KMS-11 (cell line): ENCODE measurements at regions not wholly inside any gene's neighbourhood (a gene's known extent, or its start where the extent isn't known, plus 50 kb on each side); places are given as distances from the start of the nearest gene placed in this dataset.

Experiments used
- H2AFZ ChIP-seq: fragments of 200-600 bp; sonication (generic); 2 replicates; pipeline ENCODE4 v1.6.1; 2016; ENCODE audit warnings: antibody characterized with exemption, mixed run types, low read depth
- H3K27ac ChIP-seq: fragments of 200-600 bp; sonication (generic); 2 replicates; pipeline ENCODE4 v1.6.1; 2016; ENCODE audit warnings: mild to moderate bottlenecking, mixed run types
- H3K27me3 ChIP-seq: fragments of 200-600 bp; sonication (generic); 2 replicates; pipeline ENCODE4 v1.6.1; 2017; ENCODE audit warnings: mild to moderate bottlenecking, low read depth, mixed run types, moderate library complexity; ENCODE audit not compliant: insufficient read depth
- H3K36me3 ChIP-seq: fragments of 200-600 bp; sonication (generic); 2 replicates; pipeline ENCODE4 v1.6.1; 2017; ENCODE audit warnings: mild to moderate bottlenecking, mixed run types; ENCODE audit not compliant: insufficient read depth
- H3K4me1 ChIP-seq: fragments of 200-600 bp; sonication (generic); 2 replicates; pipeline ENCODE4 v1.6.1; 2016; ENCODE audit warnings: mild to moderate bottlenecking, low read depth, mixed run types; ENCODE audit not compliant: poor library complexity, severe bottlenecking
- H3K4me2 ChIP-seq: fragments of 200-600 bp; sonication (generic); 2 replicates; pipeline ENCODE4 v1.7.0; 2016; ENCODE audit warnings: mild to moderate bottlenecking, mixed run types
- H3K4me3 ChIP-seq: fragments of 200-600 bp; sonication (generic); IDR thresholded peaks from 2 replicates; pipeline ENCODE4 v1.6.1; 2017; ENCODE audit warnings: low read depth, low read length, mixed read lengths; ENCODE audit not compliant: insufficient read depth
- H3K79me2 ChIP-seq: fragments of 200-600 bp; sonication (generic); 2 replicates; pipeline ENCODE4 v1.6.1; 2016; ENCODE audit warnings: low read depth, mixed run types; ENCODE audit not compliant: insufficient read depth
- H3K9ac ChIP-seq: fragments of 200-600 bp; sonication (generic); 2 replicates; pipeline ENCODE4 v1.6.1; 2016; ENCODE audit warnings: mild to moderate bottlenecking, mixed run types
- H4K20me1 ChIP-seq: fragments of 200-600 bp; sonication (generic); 2 replicates; pipeline ENCODE4 v1.6.1; 2016; ENCODE audit warnings: mild to moderate bottlenecking, mixed run types; ENCODE audit not compliant: insufficient read depth
- CTCF ChIP-seq: fragments of 200-600 bp; sonication (generic); conservative IDR thresholded peaks from 2 replicates; pipeline ENCODE4 v1.6.1; 2017; ENCODE audit warnings: low read depth, mild to moderate bottlenecking, antibody characterized with exemption, low read length, moderate library complexity, mixed read lengths

DNA sequence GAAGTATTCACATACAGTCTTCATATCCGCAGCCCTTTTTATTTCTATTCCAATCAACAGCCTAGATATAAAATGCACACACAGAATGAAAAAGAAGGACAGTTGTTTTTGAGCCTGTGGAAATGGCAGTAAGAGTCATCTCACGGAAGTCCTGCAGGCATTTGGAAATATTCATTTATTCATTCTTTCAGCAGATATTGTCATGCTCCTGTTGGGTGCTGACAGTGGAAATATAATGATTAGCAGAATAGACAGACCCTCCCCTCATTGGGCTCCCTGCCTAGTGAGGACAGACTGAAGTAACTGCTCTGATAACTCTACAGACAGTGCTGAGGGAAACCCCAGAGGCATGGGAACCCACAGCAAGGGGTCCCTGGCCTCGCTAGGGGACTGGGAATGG lies 392.3 kb downstream of the FOXO1 start:
- H2AFZ ChIP-seq = no peak overlapping the region
- H3K4me2 ChIP-seq = no peak overlapping the region
- no peaks in the 10 kb centered on the region for H4K20me1 ChIP-seq
- no peak overlapping the region for H3K27ac ChIP-seq
- H3K9ac ChIP-seq = no peak overlapping the region
- TF ChIP-seq CTCF = no peak
- no peaks in the 10 kb centered on the region for H3K27me3 ChIP-seq
- no peak overlapping the region for H3K4me3 ChIP-seq
- H3K79me2 ChIP-seq = no peaks in the 10 kb centered on the region
- H3K36me3 ChIP-seq = no peaks in the 10 kb centered on the region
- no peaks in the 10 kb centered on the region for H3K4me1 ChIP-seq

GRCh38 chr13:40275155-40275554 lies 391.3 kb downstream of the FOXO1 start:
- Histone ChIP-seq H2AFZ (no peak overlapping the region), H3K4me3 (no peak overlapping the region), H3K27ac (no peak overlapping the region), H3K36me3 (no peaks in the 10 kb centered on the region), H3K9ac (no peak overlapping the region), H3K79me2 (no peaks in the 10 kb centered on the region), H3K4me1 (no peaks in the 10 kb centered on the region), H3K4me2 (no peak overlapping the region), H3K27me3 (no peaks in the 10 kb centered on the region), H4K20me1 (no peaks in the 10 kb centered on the region)
- no peak for TF ChIP-seq CTCF

DNA sequence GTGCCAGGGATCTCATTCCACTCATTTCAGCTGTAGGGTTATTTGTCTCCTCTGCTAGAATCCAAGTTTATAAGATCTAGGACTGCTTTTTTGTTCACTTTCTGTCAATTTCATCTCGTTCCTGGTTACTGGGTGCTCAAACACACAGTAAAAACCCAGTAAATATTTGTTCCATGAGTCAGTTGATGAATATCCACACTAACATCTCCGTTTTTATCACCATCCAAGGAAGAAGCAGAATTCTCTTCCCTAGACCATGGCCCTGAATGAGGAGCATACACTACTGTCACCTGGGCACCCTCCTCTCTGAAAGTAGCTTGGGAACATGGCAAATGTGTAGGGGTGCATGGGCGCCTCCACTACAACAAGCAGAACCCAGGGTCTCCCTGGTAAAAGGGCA lies 390.8 kb downstream of the FOXO1 start:
- Histone ChIP-seq H3K36me3 (no peaks in the 10 kb centered on the region), H3K4me2 (no peak overlapping the region), H3K27ac (no peak overlapping the region), H4K20me1 (no peaks in the 10 kb centered on the region), H3K9ac (no peak overlapping the region), H3K79me2 (no peaks in the 10 kb centered on the region), H3K4me1 (no peaks in the 10 kb centered on the region), H3K27me3 (no peaks in the 10 kb centered on the region), H2AFZ (no peak overlapping the region), H3K4me3 (no peak overlapping the region)
- no peak for TF ChIP-seq CTCF

GRCh38 chr13:40283666-40284065 lies 382.8 kb downstream of the FOXO1 start:
- Histone ChIP-seq H3K27ac (no peak overlapping the region), H3K4me1 (no peaks in the 10 kb centered on the region), H4K20me1 (no peaks in the 10 kb centered on the region), H3K4me3 (no peak overlapping the region), H3K79me2 (no peaks in the 10 kb centered on the region), H3K27me3 (no peaks in the 10 kb centered on the region), H3K4me2 (no peak overlapping the region), H3K9ac (no peak overlapping the region), H2AFZ (no peak overlapping the region), H3K36me3 (no peaks in the 10 kb centered on the region)
- TF ChIP-seq CTCF = no peak

DNA sequence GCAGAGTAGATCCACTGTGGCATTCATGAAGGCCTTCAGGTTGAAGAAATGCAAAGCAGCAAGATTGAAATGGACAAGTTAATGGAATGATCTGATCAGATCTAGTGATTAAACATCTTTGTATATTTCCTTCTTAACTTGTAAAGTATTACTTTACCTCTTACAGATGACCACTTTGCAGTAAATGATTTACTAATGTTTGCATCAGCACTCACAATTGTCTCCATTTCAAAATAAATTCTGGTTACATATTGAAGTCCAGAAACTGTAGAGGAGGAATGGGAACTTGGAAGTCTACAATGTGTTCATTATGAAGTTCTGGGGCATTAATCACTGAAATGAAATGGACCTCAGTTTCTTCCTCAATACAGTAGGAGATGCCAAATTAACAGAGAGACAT lies 380.8 kb downstream of the FOXO1 start:
- Histone ChIP-seq H2AFZ (no peak overlapping the region), H3K4me3 (no peak overlapping the region), H3K4me1 (no peaks in the 10 kb centered on the region), H3K9ac (no peak overlapping the region), H3K36me3 (no peaks in the 10 kb centered on the region), H3K4me2 (no peak overlapping the region), H4K20me1 (no peaks in the 10 kb centered on the region), H3K79me2 (no peaks in the 10 kb centered on the region), H3K27ac (no peak overlapping the region), H3K27me3 (no peaks in the 10 kb centered on the region)
- no peak for TF ChIP-seq CTCF
